GM12891 (cell line): ENCODE measurements at regions not wholly inside any gene's neighbourhood (a gene's known extent, or its start where the extent isn't known, plus 50 kb on each side); places are given as distances from the start of the nearest gene placed in this dataset.

Experiments used
- PAX5 ChIP-seq: IDR thresholded peaks from 2 replicates; pipeline ENCODE4 v1.6.1; 2011; ENCODE audit warnings: low read length, moderate library complexity, mild to moderate bottlenecking; ENCODE audit not compliant: insufficient read depth, severe bottlenecking
- POLR2A ChIP-seq: IDR thresholded peaks from 2 replicates; pipeline ENCODE4 v1.6.1; 2011; ENCODE audit warnings: low read depth, low read length, control low read depth
- POLR2AphosphoS5 ChIP-seq: IDR thresholded peaks from 2 replicates; pipeline ENCODE4 v1.6.1; 2011; ENCODE audit warnings: low read depth, low read length, control low read depth
- POU2F2 ChIP-seq: IDR thresholded peaks from 2 replicates; pipeline ENCODE4 v1.6.1; 2011; ENCODE audit warnings: low read depth, mild to moderate bottlenecking, control low read depth, low read length, moderate library complexity
- SPI1 ChIP-seq: IDR thresholded peaks from 2 replicates; pipeline ENCODE4 v1.6.1; 2011; ENCODE audit warnings: low read depth, low read length, control low read depth
- TAF1 ChIP-seq: IDR thresholded peaks from 2 replicates; pipeline ENCODE4 v1.6.1; 2011; ENCODE audit warnings: low read depth, low read length, control low read depth

GRCh38 chr4:56240554-56241174 is 146.6 kb downstream of the AASDH start:
- TF ChIP-seq POLR2AphosphoS5: no peak
- no peak for TF ChIP-seq POLR2A
- TF ChIP-seq TAF1: no peak
- no peak for TF ChIP-seq PAX5
- no peak for TF ChIP-seq POU2F2
- no peak for TF ChIP-seq SPI1
